Effector memory CD4-positive, alpha-beta T cell (primary cell): ENCODE measurements at regions not wholly inside any gene's neighbourhood (a gene's known extent, or its start where the extent isn't known, plus 50 kb on each side); places are given as distances from the start of the nearest gene placed in this dataset.

Experiments used
- DNase-seq, 3 donors: peaks; one replicate each; pipeline ENCODE4 v3.0.0-alpha.2; 2020
- H3K27ac ChIP-seq: 2 replicates; pipeline ENCODE4 v1.7.0; 2013; ENCODE audit warnings: mild to moderate bottlenecking, low read length, moderate library complexity; ENCODE audit not compliant: insufficient read depth, poor library complexity, severe bottlenecking
- H3K27me3 ChIP-seq: replicated peaks from 2 replicates; pipeline ENCODE4 v1.7.0; 2013; ENCODE audit warnings: mild to moderate bottlenecking, low read length; ENCODE audit not compliant: insufficient read depth, control insufficient read depth, poor library complexity, severe bottlenecking
- H3K36me3 ChIP-seq: 2 replicates; pipeline ENCODE4 v1.7.0; 2013; ENCODE audit warnings: mild to moderate bottlenecking, low read length, moderate library complexity; ENCODE audit not compliant: control insufficient read depth, insufficient read depth
- H3K4me1 ChIP-seq: 2 replicates; pipeline ENCODE4 v1.7.0; 2013; ENCODE audit warnings: low read length, mild to moderate bottlenecking; ENCODE audit not compliant: control insufficient read depth, insufficient read depth, poor library complexity, severe bottlenecking
- H3K4me3 ChIP-seq: 2 replicates; pipeline ENCODE4 v1.7.0; 2013; ENCODE audit warnings: low read length, low read depth, mild to moderate bottlenecking; ENCODE audit not compliant: insufficient read depth, poor library complexity, severe bottlenecking
- H3K9me3 ChIP-seq: 2 replicates; pipeline ENCODE4 v1.7.0; 2013; ENCODE audit warnings: mild to moderate bottlenecking, low read length, moderate library complexity; ENCODE audit not compliant: control insufficient read depth

DNA sequence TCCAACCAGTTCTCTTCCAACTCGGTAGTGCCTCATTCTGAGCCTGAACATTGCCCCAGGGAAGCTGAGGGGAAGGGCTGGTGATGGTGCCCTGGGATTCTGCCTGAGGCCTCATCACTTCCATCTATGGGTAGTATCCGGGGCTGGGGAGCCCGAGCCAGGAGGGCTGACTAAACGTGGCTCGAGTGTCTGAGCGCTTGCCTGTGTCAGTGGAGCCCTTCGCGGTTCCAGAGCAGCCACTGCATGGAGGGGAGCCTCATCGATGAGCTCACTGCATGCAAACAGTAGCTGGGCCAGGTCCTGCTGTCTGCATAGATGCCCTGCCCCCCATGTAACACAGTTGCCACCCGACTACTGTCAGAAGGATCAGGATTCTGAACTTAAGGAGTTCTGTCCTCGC lies 129.3 kb downstream of the GLI2 start:
- no peaks in the 10 kb centered on the region for H3K4me1 ChIP-seq
- no peak for DNase-seq

GRCh38 chr2:120865656-120866055 lies 130.0 kb downstream of the GLI2 start:
- Histone ChIP-seq H3K9me3 (no peaks in the 10 kb centered on the region), H3K36me3 (no peaks in the 10 kb centered on the region), H3K27me3 (no peaks in the 10 kb centered on the region), H3K27ac (no peak overlapping the region), H3K4me3 (no peak overlapping the region), H3K4me1 (no peaks in the 10 kb centered on the region)
- DNase-seq = no peak

More for the DNA sequence above, 129.3 kb downstream of the GLI2 start:
- no peak overlapping the region for H3K4me3 ChIP-seq
- H3K27ac ChIP-seq = no peak overlapping the region
- H3K36me3 ChIP-seq = no peaks in the 10 kb centered on the region
- no peaks in the 10 kb centered on the region for H3K27me3 ChIP-seq
- H3K9me3 ChIP-seq = no peaks in the 10 kb centered on the region

DNA sequence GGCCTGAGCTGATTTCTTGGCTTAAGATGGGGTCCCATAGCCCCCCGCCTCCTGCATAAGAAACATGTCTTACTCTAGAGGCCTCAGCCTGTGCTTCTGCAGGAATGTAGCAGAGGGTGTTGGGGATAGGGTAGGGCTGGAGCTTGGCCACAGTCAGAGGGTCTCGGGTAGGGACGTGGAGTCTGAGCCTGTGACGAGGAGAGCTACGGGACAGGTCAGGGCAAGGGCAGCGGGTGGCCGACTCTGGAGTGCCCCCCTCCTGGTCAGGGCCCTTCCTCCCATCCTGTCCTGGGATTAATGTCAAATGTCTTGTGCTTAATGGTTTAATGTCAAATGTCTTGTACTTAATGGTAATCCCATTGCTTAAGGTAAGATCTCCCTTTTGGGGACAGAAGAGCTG lies 130.4 kb downstream of the GLI2 start:
- Histone ChIP-seq H3K27ac (no peak overlapping the region), H3K27me3 (no peaks in the 10 kb centered on the region), H3K4me1 (no peaks in the 10 kb centered on the region), H3K9me3 (no peaks in the 10 kb centered on the region), H3K4me3 (no peak overlapping the region), H3K36me3 (no peaks in the 10 kb centered on the region)
- DNase-seq = no peak

DNA sequence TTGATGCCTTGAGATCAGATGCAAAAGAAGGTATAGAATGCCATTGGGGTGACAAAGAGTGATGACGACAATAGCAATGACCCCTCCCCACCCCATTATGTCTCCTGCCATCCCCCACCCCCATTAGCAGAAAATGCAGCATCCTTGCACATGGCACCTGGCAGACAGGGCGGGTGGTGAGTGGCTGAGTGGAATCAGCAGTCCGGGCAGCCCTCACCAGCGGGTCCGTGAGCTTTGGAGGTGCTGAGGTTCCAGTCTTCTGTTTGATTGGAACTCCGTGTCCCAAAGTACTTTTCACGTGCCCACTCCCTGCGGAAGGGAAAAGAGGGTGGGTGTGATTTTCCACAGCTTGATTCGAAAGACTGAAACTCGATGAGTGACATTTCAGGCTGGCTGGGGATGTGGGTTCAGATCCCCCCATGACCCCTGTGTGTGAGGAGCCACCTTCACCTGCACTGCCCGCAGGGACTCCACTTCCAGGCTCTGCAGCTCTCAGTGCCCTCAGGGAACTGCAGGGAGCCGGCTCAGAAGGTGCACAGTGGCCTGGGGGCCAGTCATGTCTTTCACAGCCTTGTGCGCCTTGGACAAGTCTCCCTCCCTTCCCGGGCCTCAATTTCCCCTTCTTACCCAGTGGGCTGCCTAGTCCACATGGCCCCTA lies 130.9 kb downstream of the GLI2 start:
- Histone ChIP-seq H3K27ac (no peak overlapping the region), H3K4me1 (no peaks in the 10 kb centered on the region), H3K9me3 (no peaks in the 10 kb centered on the region), H3K27me3 (no peaks in the 10 kb centered on the region), H3K4me3 (no peak overlapping the region), H3K36me3 (no peaks in the 10 kb centered on the region)
- DNase-seq = no peak

DNA sequence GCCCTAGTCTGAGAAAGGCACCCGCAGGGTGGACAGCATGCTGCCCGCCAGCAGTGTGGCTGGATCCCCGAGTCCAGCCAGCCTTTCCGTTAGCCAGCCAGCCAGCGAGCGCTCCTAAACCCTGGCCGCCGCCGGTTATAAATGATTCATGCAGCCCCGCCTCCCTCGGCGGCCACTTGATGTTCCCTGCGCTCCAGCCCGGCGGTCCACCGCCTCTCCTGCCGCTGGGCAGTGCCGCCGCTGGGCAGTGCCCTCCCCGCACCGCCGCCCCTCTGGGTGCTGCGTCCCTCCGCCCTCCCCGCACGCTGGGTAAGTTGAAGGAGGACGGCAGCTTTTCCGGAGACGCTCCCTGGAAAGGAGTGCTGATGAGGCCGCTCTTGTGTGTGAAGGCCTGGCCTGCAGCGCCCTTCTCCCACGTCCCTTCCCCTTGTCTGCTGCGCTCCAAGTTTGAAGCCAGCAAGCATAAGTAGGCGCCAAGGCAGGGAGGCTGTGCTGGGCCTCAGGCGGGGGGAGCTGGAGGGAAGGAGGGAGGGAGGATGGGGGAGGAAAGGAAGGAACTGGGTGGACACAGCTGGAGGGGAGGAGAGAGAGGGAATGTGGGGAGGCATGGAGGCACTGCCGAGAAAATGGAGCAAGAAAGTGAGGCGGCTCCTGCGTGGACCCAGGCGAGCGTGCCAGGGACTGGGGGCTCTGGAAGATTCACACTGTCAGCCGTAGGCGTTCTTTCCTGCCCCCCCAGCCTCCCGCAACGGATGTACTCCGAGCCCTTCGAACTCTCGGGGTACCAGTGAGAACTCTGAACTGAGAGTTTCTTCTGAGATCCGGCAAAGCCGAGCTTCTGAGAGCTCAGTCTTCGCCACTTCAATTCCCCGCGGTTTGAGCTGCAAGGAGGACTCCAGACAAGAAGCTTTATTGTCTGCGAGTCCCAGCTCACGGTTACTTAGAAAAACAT lies 131.9 kb downstream of the GLI2 start:
- H3K4me3 ChIP-seq = no peak overlapping the region

DNA sequence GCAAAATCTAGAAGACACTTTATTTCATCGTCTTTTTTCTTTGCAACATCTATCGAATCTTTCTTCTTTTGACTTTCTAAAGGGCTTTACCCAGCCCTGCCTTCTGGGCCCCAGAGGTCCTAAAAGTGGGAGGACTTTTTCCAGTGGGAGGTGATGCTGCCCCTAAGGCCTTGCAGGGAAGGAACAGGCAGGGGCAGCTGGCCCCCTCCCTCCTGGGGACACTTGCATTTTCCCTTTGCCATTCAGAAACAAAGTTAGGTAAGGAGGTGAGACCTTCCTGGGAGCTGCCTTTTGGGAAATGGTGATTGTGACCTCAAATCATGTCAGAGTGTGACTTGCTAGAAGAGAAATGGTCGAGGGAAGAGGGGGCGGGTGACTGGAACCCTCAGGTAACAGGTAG lies 132.7 kb downstream of the GLI2 start:
- Histone ChIP-seq H3K4me3 (no peak overlapping the region), H3K27me3 (no peaks in the 10 kb centered on the region), H3K4me1 (no peaks in the 10 kb centered on the region), H3K27ac (no peak overlapping the region), H3K9me3 (no peaks in the 10 kb centered on the region), H3K36me3 (no peaks in the 10 kb centered on the region)
- DNase-seq = no peak

More for the DNA sequence above, 131.9 kb downstream of the GLI2 start:
- Histone ChIP-seq H3K36me3 (no peaks in the 10 kb centered on the region), H3K27me3 (no peaks in the 10 kb centered on the region), H3K9me3 (no peaks in the 10 kb centered on the region), H3K4me1 (no peaks in the 10 kb centered on the region), H3K27ac (no peak overlapping the region)
- no peak for DNase-seq

- Histone ChIP-seq H3K4me1 (no peaks in the 10 kb centered on the region), H3K9me3 (no peaks in the 10 kb centered on the region), H3K27ac (no peak overlapping the region), H3K36me3 (no peaks in the 10 kb centered on the region), H3K4me3 (no peak overlapping the region), H3K27me3 (no peaks in the 10 kb centered on the region)
- DNase-seq = no peak
These were observed 133.5 kb downstream of the GLI2 start for GRCh38 chr2:120869036-120869729.

DNA sequence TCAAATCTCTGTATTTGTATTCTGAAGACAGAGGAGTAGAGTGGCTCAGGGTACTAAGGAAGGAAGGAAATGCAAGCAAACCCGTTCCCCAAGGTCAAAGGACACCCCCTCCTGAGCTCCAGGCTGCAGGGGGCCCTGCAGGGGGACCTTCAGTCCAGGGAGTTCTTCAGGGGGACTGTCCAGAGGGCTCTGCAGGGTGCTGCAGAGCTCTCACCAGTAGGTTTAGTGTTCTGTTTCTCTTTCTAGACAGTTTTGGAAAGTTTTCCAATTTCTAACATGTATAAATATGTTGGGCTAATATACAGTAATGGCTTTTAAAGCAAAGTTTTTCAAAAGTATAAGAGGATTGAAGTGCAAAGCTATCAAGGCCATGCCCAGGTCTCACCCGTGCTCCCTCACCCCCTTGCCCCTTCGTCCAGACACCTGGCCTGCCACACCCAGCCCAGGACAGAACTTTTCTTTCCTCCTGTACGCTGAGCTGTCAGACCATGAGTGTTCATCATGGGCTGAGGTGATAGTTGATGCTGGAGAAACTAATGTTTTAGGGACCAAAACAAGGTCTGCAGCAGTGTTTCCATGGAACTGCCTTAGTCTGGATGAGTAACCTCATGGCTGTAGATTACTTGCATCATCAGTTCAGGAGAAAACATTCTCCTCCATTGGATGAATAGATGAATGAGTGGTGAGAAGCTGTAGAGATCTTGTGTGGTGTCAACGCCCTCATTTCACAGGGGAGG lies 134.2 kb downstream of the GLI2 start:
- no peak overlapping the region for H3K27ac ChIP-seq

GRCh38 chr2:120870467-120870788 lies 134.8 kb downstream of the GLI2 start:
- Histone ChIP-seq H3K27ac (no peak overlapping the region), H3K27me3 (no peaks in the 10 kb centered on the region), H3K4me3 (no peak overlapping the region), H3K36me3 (no peaks in the 10 kb centered on the region), H3K9me3 (no peaks in the 10 kb centered on the region), H3K4me1 (no peaks in the 10 kb centered on the region)
- no peak for DNase-seq

More for the DNA sequence above, 134.2 kb downstream of the GLI2 start:
- H3K36me3 ChIP-seq = no peaks in the 10 kb centered on the region
- no peaks in the 10 kb centered on the region for H3K9me3 ChIP-seq
- no peaks in the 10 kb centered on the region for H3K4me1 ChIP-seq
- H3K27me3 ChIP-seq = no peaks in the 10 kb centered on the region
- no peak for DNase-seq
- no peak overlapping the region for H3K4me3 ChIP-seq
